ENCODE measurements at regions not wholly inside any gene's neighbourhood (a gene's known extent, or its start where the extent isn't known, plus 50 kb on each side); places are given as distances from the start of the nearest gene placed in this dataset.

- 88 to 90% methylated on average over 4 of the region's 4 CpGs for WGBS, 2 donors
- DNase-seq (no peak), ATAC-seq (ENCODE audit: insufficient read depth, low FRiP score) (no peak)
- Histone ChIP-seq H3K27me3 (ENCODE audit: control insufficient read depth in 3 of 3, insufficient read depth in 3 of 3, low read length in 2 of 3) (no peaks in the 10 kb centered on the region), H3K36me3 (ENCODE audit: control insufficient read depth in 4 of 4, insufficient read depth in 4 of 4, low read length in 4 of 4) (no peaks in the 10 kb centered on the region), H3K4me1 (ENCODE audit: control insufficient read depth in 5 of 5, insufficient read depth in 5 of 5, low read length in 5 of 5) (no peaks in the 10 kb centered on the region), H3K9ac (ENCODE audit: insufficient read depth in 1 of 2, low read length in 2 of 2) (no peak overlapping the region), H3K9me3 (ENCODE audit: control insufficient read depth in 4 of 4, insufficient read depth in 3 of 4, low read length in 3 of 4) (peaks cover 0 to 5% (median 0%) of the 10 kb centered on the region in 4 donors), H3K27ac (ENCODE audit: low read depth in 1 of 2, low read length in 1 of 2) (no peak overlapping the region), H3K4me3 (no peak overlapping the region)
- no peak for TF ChIP-seq CTCF (IDR thresholded peaks at IDR 0.05; ENCODE audit: control extremely low read depth, extremely low read depth)
Measured at GRCh38 chr12:115043079-115043478, 359.1 kb upstream of the TBX3 start.

DNA sequence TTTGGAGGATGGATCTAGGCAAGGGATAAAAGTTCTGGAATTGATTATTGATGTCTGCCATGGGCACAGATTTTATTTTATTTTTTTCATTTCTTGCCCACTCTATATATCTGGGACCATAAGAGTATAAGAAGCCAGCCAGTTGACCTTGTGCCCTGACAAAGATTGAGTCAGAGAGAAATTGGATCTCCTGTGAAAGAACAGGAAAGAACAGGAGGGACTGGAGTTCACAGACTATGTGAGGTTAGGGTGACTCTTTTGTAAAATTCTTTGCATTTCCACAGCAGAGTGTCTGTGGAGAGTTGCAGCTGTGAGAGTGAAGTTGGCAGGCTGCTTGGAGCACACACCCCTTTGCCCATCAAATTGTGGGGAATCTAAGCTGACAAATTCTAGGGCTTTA, 358.4 kb upstream of the TBX3 start:
- Histone ChIP-seq H3K36me3 (ENCODE audit: control insufficient read depth in 4 of 4, insufficient read depth in 4 of 4, low read length in 4 of 4) (no peaks in the 10 kb centered on the region), H3K9me3 (ENCODE audit: control insufficient read depth in 4 of 4, insufficient read depth in 3 of 4, low read length in 3 of 4) (peaks cover 0 to 7% (median 0%) of the 10 kb centered on the region in 4 donors), H3K27ac (ENCODE audit: low read depth in 1 of 2, low read length in 1 of 2) (no peak overlapping the region), H3K4me3 (no peak overlapping the region), H3K27me3 (ENCODE audit: control insufficient read depth in 3 of 3, insufficient read depth in 3 of 3, low read length in 2 of 3) (no peaks in the 10 kb centered on the region), H3K4me1 (ENCODE audit: control insufficient read depth in 5 of 5, insufficient read depth in 5 of 5, low read length in 5 of 5) (no peaks in the 10 kb centered on the region), H3K9ac (ENCODE audit: insufficient read depth in 1 of 2, low read length in 2 of 2) (no peak overlapping the region)
- ATAC-seq (ENCODE audit: insufficient read depth, low FRiP score) (no peak), DNase-seq (peak in 2 of 3 donors; percentile 22 to 35)
- no peak for TF ChIP-seq CTCF (IDR thresholded peaks at IDR 0.05; ENCODE audit: control extremely low read depth, extremely low read depth)

DNA sequence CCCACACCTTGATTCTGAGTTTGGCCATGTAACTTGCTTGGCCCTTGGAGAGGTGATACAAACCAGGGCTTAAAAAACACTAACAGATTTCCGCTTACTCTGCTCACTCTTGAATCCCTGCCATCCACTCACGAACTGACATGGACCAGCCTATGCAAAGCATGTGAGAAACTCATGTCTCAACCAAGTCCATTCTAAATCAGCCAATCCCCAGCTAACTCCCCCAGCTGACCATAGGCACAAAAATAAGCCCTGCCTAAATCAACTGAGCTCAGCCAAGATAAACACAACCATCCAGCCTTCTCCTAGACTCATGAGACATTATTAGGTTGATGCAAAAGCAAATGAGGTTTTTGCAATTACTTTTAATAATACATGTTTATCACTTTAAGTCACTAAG, 353.9 kb upstream of the TBX3 start:
- 73 to 95% methylated on average over 2 of the region's 2 CpGs for WGBS, 2 donors
- no peak for ATAC-seq (ENCODE audit: insufficient read depth, low FRiP score)
- no peak for TF ChIP-seq CTCF (IDR thresholded peaks at IDR 0.05; ENCODE audit: control extremely low read depth, extremely low read depth)

GRCh38 chr12:115035535-115036107, 351.6 kb upstream of the TBX3 start:
- TF ChIP-seq CTCF (IDR thresholded peaks at IDR 0.05; ENCODE audit: control extremely low read depth, extremely low read depth): no peak
- no peak overlapping the region for H3K9ac ChIP-seq (ENCODE audit: insufficient read depth in 1 of 2, low read length in 2 of 2)
- H3K9me3 ChIP-seq (ENCODE audit: control insufficient read depth in 4 of 4, insufficient read depth in 3 of 4, low read length in 3 of 4): peaks cover 0 to 2% (median 0%) of the 10 kb centered on the region in 4 donors
- no peaks in the 10 kb centered on the region for H3K36me3 ChIP-seq (ENCODE audit: control insufficient read depth in 4 of 4, insufficient read depth in 4 of 4, low read length in 4 of 4)
- no peak overlapping the region for H3K27ac ChIP-seq (ENCODE audit: low read depth in 1 of 2, low read length in 1 of 2)
- 39 to 42% methylated on average over 2 of the region's 2 CpGs for WGBS, 2 donors
- no peak for DNase-seq
- ATAC-seq (ENCODE audit: insufficient read depth, low FRiP score): no peak
- peaks cover 0 to 4% (median 2%) of the 10 kb centered on the region in 5 donors for H3K4me1 ChIP-seq (ENCODE audit: control insufficient read depth in 5 of 5, insufficient read depth in 5 of 5, low read length in 5 of 5)
- no peak overlapping the region for H3K4me3 ChIP-seq
- no peaks in the 10 kb centered on the region for H3K27me3 ChIP-seq (ENCODE audit: control insufficient read depth in 3 of 3, insufficient read depth in 3 of 3, low read length in 2 of 3)

More for the DNA sequence above, 353.9 kb upstream of the TBX3 start:
- Histone ChIP-seq H3K27me3 (ENCODE audit: control insufficient read depth in 3 of 3, insufficient read depth in 3 of 3, low read length in 2 of 3) (no peaks in the 10 kb centered on the region), H3K27ac (ENCODE audit: low read depth in 1 of 2, low read length in 1 of 2) (no peak overlapping the region), H3K4me3 (no peak overlapping the region), H3K36me3 (ENCODE audit: control insufficient read depth in 4 of 4, insufficient read depth in 4 of 4, low read length in 4 of 4) (no peaks in the 10 kb centered on the region), H3K4me1 (ENCODE audit: control insufficient read depth in 5 of 5, insufficient read depth in 5 of 5, low read length in 5 of 5) (peaks cover 0 to 2% (median under 1%) of the 10 kb centered on the region in 5 donors), H3K9me3 (ENCODE audit: control insufficient read depth in 4 of 4, insufficient read depth in 3 of 4, low read length in 3 of 4) (peaks cover 0 to 7% (median 0%) of the 10 kb centered on the region in 4 donors), H3K9ac (ENCODE audit: insufficient read depth in 1 of 2, low read length in 2 of 2) (no peak overlapping the region)
- DNase-seq: no peak
